ENCODE measurements at regions not wholly inside any gene's neighbourhood (a gene's known extent, or its start where the extent isn't known, plus 50 kb on each side); places are given as distances from the start of the nearest gene placed in this dataset.

DNA sequence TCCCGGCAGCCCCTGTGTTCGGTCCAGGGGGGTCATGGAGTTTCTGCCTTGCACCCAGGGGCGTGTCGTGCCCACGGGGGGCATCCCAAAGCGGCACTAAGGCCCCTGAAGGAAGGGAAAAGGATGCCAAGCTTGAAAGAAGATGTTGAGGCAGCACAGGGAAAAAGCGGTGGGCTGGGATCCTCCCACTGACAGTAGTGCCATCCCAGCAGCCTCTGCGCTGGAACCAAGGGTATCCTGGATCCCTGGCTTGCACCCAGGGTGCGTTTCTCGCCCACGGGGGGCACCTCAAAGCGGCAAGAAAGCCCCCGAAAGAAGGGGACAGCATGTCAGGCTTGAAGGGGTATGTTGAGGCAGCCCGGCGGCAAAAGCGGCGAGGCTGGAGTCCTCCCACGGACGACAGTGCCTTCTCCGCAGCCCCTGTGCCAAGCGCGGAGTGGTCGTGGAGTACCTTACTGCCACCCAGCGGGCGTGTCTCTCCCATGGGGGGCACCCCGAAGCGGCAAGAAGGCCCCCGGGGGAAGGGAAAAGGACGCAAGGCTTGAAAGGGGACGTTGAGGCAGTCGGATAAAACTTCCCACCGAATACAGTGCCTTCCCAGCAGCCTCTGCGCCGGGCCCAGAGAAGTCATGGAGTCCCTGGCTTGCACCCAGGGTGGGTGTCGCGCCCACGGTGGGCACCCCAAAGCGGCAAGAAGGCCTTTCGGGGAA, 164.4 kb upstream of the ALG10B start:
- no peaks in the 10 kb centered on the region for H3K36me3 ChIP-seq (replicated peaks; ENCODE audit: insufficient read depth, low read depth)
- no peak overlapping the region for H2AFZ ChIP-seq
- no peak overlapping the region for H3K4me3 ChIP-seq
- WGBS (ENCODE audit: low lambda C conversion rate, missing lambda C conversion rate): 85% methylated on average over 38 of the region's 39 CpGs
- no peaks in the 10 kb centered on the region for H3K9me3 ChIP-seq (ENCODE audit: low read depth)
- TF ChIP-seq, protein P1, sequence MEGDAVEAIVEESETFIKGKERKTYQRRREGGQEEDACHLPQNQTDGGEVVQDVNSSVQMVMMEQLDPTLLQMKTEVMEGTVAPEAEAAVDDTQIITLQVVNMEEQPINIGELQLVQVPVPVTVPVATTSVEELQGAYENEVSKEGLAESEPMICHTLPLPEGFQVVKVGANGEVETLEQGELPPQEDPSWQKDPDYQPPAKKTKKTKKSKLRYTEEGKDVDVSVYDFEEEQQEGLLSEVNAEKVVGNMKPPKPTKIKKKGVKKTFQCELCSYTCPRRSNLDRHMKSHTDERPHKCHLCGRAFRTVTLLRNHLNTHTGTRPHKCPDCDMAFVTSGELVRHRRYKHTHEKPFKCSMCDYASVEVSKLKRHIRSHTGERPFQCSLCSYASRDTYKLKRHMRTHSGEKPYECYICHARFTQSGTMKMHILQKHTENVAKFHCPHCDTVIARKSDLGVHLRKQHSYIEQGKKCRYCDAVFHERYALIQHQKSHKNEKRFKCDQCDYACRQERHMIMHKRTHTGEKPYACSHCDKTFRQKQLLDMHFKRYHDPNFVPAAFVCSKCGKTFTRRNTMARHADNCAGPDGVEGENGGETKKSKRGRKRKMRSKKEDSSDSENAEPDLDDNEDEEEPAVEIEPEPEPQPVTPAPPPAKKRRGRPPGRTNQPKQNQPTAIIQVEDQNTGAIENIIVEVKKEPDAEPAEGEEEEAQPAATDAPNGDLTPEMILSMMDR (IDR thresholded peaks at IDR 0.05; ENCODE audit: poor library complexity): no peak
- TF ChIP-seq EZH2 (IDR thresholded peaks at IDR 0.05; ENCODE audit: borderline replicate concordance): no peak
- TF ChIP-seq EZH2phosphoT487 (IDR thresholded peaks at IDR 0.05; ENCODE audit: low read depth, severe bottlenecking, unreplicated experiment): no peak
- no peaks in the 10 kb centered on the region for H3K4me1 ChIP-seq (ENCODE audit: insufficient read depth)
- H3K4me2 ChIP-seq: no peak overlapping the region
- H3K27me3 ChIP-seq: no peaks in the 10 kb centered on the region
- no peak overlapping the region for H3K27ac ChIP-seq
- no peak for DNase-seq (ENCODE audit: low spot score)
- H3K9me2 ChIP-seq (replicated peaks; ENCODE audit: insufficient read depth): no peaks in the 10 kb centered on the region
- no peaks in the 10 kb centered on the region for H4K20me1 ChIP-seq (ENCODE audit: insufficient read depth, poor library complexity, severe bottlenecking)
- no peaks in the 10 kb centered on the region for H3K79me2 ChIP-seq

DNA sequence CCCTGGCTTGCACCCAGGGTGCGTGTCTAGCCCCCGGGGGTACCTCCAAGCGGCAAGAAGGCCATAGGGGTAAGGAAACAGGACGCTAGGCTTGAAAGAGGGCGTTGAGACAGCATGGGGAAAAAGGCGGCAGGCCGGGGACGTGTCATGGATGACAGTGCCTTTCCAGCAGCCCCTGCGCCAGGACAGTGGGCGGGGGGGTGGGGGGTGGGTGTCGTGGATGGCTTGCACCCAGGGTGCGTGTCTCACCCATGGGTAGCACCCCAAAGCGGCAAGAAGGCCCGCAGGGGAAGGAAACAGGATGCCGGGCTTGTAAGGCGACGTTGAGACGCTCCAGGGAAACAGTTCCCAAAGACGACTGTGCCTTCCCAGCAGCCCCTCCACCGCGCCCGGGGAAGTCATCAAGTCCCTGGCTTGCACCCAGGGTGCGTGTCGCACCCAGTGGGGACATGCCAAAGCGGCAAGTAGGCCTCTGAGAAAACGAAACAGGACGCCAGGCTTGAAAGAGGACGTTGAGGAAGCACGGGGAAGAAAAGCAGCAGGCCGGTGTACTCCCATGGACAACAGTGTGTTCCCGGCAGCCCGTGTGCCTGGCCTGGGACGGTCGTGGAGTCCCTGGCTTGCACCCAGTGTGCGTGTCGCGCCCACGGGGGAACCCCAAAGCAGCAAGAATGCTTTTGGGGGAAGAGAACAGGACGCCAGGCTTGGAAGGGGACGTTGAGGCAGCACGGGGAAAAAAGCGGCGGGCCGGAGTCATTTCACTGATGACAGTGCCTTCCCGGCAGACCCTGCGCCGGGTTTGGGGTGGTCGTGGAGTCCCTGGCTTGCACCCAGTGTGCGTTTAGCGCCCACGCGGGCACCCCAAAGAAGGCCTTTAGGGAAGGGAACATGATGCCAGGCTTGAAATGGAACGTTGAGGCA, 163.5 kb upstream of the ALG10B start:
- no peak overlapping the region for H3K4me3 ChIP-seq
- H3K9me2 ChIP-seq (replicated peaks; ENCODE audit: insufficient read depth): no peaks in the 10 kb centered on the region
- H2AFZ ChIP-seq: no peak overlapping the region
- 88% methylated on average over 45 of the region's 53 CpGs for WGBS (ENCODE audit: low lambda C conversion rate, missing lambda C conversion rate)
- no peaks in the 10 kb centered on the region for H3K79me2 ChIP-seq
- H3K27ac ChIP-seq: no peak overlapping the region
- H3K4me2 ChIP-seq: no peak overlapping the region
- TF ChIP-seq EZH2 (IDR thresholded peaks at IDR 0.05; ENCODE audit: borderline replicate concordance) (no peak), EZH2phosphoT487 (IDR thresholded peaks at IDR 0.05; ENCODE audit: low read depth, severe bottlenecking, unreplicated experiment) (no peak)
- TF ChIP-seq, protein P1 (IDR thresholded peaks at IDR 0.05; ENCODE audit: poor library complexity): no peak
- no peaks in the 10 kb centered on the region for H3K9me3 ChIP-seq (ENCODE audit: low read depth)
- no peaks in the 10 kb centered on the region for H3K36me3 ChIP-seq (replicated peaks; ENCODE audit: insufficient read depth, low read depth)
- H3K27me3 ChIP-seq: no peaks in the 10 kb centered on the region
- no peaks in the 10 kb centered on the region for H3K4me1 ChIP-seq (ENCODE audit: insufficient read depth)
- H4K20me1 ChIP-seq (ENCODE audit: insufficient read depth, poor library complexity, severe bottlenecking): no peaks in the 10 kb centered on the region
- no peak for DNase-seq (ENCODE audit: low spot score)

DNA sequence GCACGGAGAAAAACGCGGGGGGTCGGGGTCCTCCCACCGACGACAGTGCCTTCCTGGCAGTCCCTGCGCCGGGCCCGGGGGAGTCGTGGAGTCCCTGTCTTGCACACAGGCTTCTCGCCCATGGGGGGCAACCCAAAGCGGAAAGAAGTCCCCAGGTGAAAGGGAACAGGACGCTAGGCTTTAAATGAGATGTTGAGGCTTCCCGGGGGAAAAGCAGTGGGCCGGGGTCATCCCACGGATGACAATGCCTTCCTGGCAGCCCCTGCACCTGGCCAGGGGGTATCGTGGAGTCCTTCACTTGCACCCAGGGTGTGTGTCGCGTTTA, 162.9 kb upstream of the ALG10B start:
- TF ChIP-seq EZH2 (IDR thresholded peaks at IDR 0.05; ENCODE audit: borderline replicate concordance): no peak
- TF ChIP-seq, protein P1 (IDR thresholded peaks at IDR 0.05; ENCODE audit: poor library complexity): no peak
- TF ChIP-seq EZH2phosphoT487 (IDR thresholded peaks at IDR 0.05; ENCODE audit: low read depth, severe bottlenecking, unreplicated experiment): no peak
- H3K9me3 ChIP-seq (ENCODE audit: low read depth): no peaks in the 10 kb centered on the region
- H3K79me2 ChIP-seq: no peaks in the 10 kb centered on the region
- no peaks in the 10 kb centered on the region for H3K4me1 ChIP-seq (ENCODE audit: insufficient read depth)
- H2AFZ ChIP-seq: no peak overlapping the region
- H3K9me2 ChIP-seq (replicated peaks; ENCODE audit: insufficient read depth): no peaks in the 10 kb centered on the region
- H3K36me3 ChIP-seq (replicated peaks; ENCODE audit: insufficient read depth, low read depth): no peaks in the 10 kb centered on the region
- 91% methylated on average over 17 of the region's 19 CpGs for WGBS (ENCODE audit: low lambda C conversion rate, missing lambda C conversion rate)
- no peak overlapping the region for H3K4me3 ChIP-seq
- H3K27me3 ChIP-seq: no peaks in the 10 kb centered on the region
- H4K20me1 ChIP-seq (ENCODE audit: insufficient read depth, poor library complexity, severe bottlenecking): no peaks in the 10 kb centered on the region
- no peak for DNase-seq (ENCODE audit: low spot score)
- H3K4me2 ChIP-seq: no peak overlapping the region
- H3K27ac ChIP-seq: no peak overlapping the region
